ENCODE measurements at regions not wholly inside any gene's neighbourhood (a gene's known extent, or its start where the extent isn't known, plus 50 kb on each side); places are given as distances from the start of the nearest gene placed in this dataset.

GRCh38 chr9:23412458-23412857, 413.6 kb downstream of the ELAVL2 start:
- Mint-ChIP-seq H3K4me3 (ENCODE audit: unreplicated experiment) (no peak overlapping the region), H3K9me3 (ENCODE audit: unreplicated experiment) (no peaks in the 10 kb centered on the region), H3K27ac (ENCODE audit: low read depth, unreplicated experiment) (no peak overlapping the region), H3K36me3 (ENCODE audit: insufficient read depth, unreplicated experiment) (no peaks in the 10 kb centered on the region), H3K27me3 (ENCODE audit: insufficient read depth, unreplicated experiment) (peaks cover 13% of the 10 kb centered on the region), H3K4me1 (ENCODE audit: insufficient read depth, unreplicated experiment) (no peaks in the 10 kb centered on the region)
- CTCF ChIA-PET = no interaction called here
- no peak for DNase-seq (ENCODE audit: unreplicated experiment)
- TF ChIP-seq CTCF (IDR thresholded peaks at IDR 0.05; ENCODE audit: unreplicated experiment) = no peak
- intact Hi-C loops (cut with micrococcal nuclease) = no loop called here
- POLR2A ChIA-PET = no interaction called here
- no TSS peak for BruUV-seq (replicated peaks)

GRCh38 chr9:23413541-23413940, 412.5 kb downstream of the ELAVL2 start:
- H3K27me3 Mint-ChIP-seq (ENCODE audit: insufficient read depth, unreplicated experiment) = peaks cover 13% of the 10 kb centered on the region
- CTCF ChIA-PET = interaction anchor here (0.6 kb wide), 1 partner anchor 54 kb away, joined by 4 read pairs; no protein-coding TSS in a partner anchor
- no peak overlapping the region for H3K4me3 Mint-ChIP-seq (ENCODE audit: unreplicated experiment)
- intact Hi-C loops (cut with micrococcal nuclease) = no loop called here
- no peak for DNase-seq (ENCODE audit: unreplicated experiment)
- no peak overlapping the region for H3K27ac Mint-ChIP-seq (ENCODE audit: low read depth, unreplicated experiment)
- no peaks in the 10 kb centered on the region for H3K36me3 Mint-ChIP-seq (ENCODE audit: insufficient read depth, unreplicated experiment)
- no peak for TF ChIP-seq CTCF (IDR thresholded peaks at IDR 0.05; ENCODE audit: unreplicated experiment)
- POLR2A ChIA-PET = no interaction called here
- no TSS peak for BruUV-seq (replicated peaks)
- no peaks in the 10 kb centered on the region for H3K4me1 Mint-ChIP-seq (ENCODE audit: insufficient read depth, unreplicated experiment)
- H3K9me3 Mint-ChIP-seq (ENCODE audit: unreplicated experiment) = no peaks in the 10 kb centered on the region

GRCh38 chr9:23423999-23424398, 402.0 kb downstream of the ELAVL2 start:
- intact Hi-C loops (cut with micrococcal nuclease) = no loop called here
- no peaks in the 10 kb centered on the region for H3K4me1 Mint-ChIP-seq (ENCODE audit: insufficient read depth, unreplicated experiment)
- H3K27ac Mint-ChIP-seq (ENCODE audit: low read depth, unreplicated experiment) = no peak overlapping the region
- no peaks in the 10 kb centered on the region for H3K36me3 Mint-ChIP-seq (ENCODE audit: insufficient read depth, unreplicated experiment)
- CTCF ChIA-PET = no interaction called here
- POLR2A ChIA-PET = no interaction called here
- H3K9me3 Mint-ChIP-seq (ENCODE audit: unreplicated experiment) = no peaks in the 10 kb centered on the region
- no TSS peak for BruUV-seq (replicated peaks)
- no peak for TF ChIP-seq CTCF (IDR thresholded peaks at IDR 0.05; ENCODE audit: unreplicated experiment)
- H3K4me3 Mint-ChIP-seq (ENCODE audit: unreplicated experiment) = no peak overlapping the region
- no peak for DNase-seq (ENCODE audit: unreplicated experiment)
- H3K27me3 Mint-ChIP-seq (ENCODE audit: insufficient read depth, unreplicated experiment) = peaks cover 26% of the 10 kb centered on the region

GRCh38 chr9:23426144-23426543, 399.9 kb downstream of the ELAVL2 start:
- BruUV-seq (replicated peaks) = no TSS peak
- TF ChIP-seq CTCF (IDR thresholded peaks at IDR 0.05; ENCODE audit: unreplicated experiment) = no peak
- CTCF ChIA-PET = no interaction called here
- Mint-ChIP-seq H3K36me3 (ENCODE audit: insufficient read depth, unreplicated experiment) (no peaks in the 10 kb centered on the region), H3K4me1 (ENCODE audit: insufficient read depth, unreplicated experiment) (no peaks in the 10 kb centered on the region), H3K27me3 (ENCODE audit: insufficient read depth, unreplicated experiment) (peaks cover 18% of the 10 kb centered on the region), H3K27ac (ENCODE audit: low read depth, unreplicated experiment) (no peak overlapping the region), H3K4me3 (ENCODE audit: unreplicated experiment) (no peak overlapping the region), H3K9me3 (ENCODE audit: unreplicated experiment) (no peaks in the 10 kb centered on the region)
- POLR2A ChIA-PET = interaction anchor here (0.6 kb wide), 1 partner anchor 114 kb away, joined by 3 read pairs; no protein-coding TSS in a partner anchor
- intact Hi-C loops (cut with micrococcal nuclease) = no loop called here
- DNase-seq (ENCODE audit: unreplicated experiment) = no peak
